ENCODE measurements at regions not wholly inside any gene's neighbourhood (a gene's known extent, or its start where the extent isn't known, plus 50 kb on each side); places are given as distances from the start of the nearest gene placed in this dataset.

GRCh38 chr3:76501315-76501714, 538.6 kb upstream of the ROBO2 start:
- ChIA-PET POLR2A (ENCODE audit: partially characterized antibody) (no interaction called here), CTCF (ENCODE audit: partially characterized antibody) (no interaction called here)
- no peak overlapping the region for H2BK5ac ChIP-seq (ENCODE audit: low read depth, low read length)
- H3K27ac ChIP-seq (ENCODE audit: low read depth, low read length): no peak overlapping the region
- H3K4me1 ChIP-seq (replicated peaks in 1 of 4; ENCODE audit: control insufficient read depth in 3 of 4, insufficient read depth in 4 of 4, low read length in 3 of 4): no peaks in the 10 kb centered on the region; a peak in 1 of 7 replicates
- H4K20me1 ChIP-seq (replicated peaks in 1 of 2; ENCODE audit: control insufficient read depth in 1 of 2, insufficient read depth in 2 of 2, low read length in 2 of 2): no peaks in the 10 kb centered on the region
- no peak overlapping the region for H4K5ac ChIP-seq (ENCODE audit: insufficient read length, low read depth, low read length)
- no peak for DNase-seq (ENCODE audit: low read depth in 1 of 2, low spot score in 2 of 2)
- no peak overlapping the region for H3K4me3 ChIP-seq (ENCODE audit: extremely low read depth in 1 of 4, insufficient read depth in 2 of 4, low read depth in 3 of 4, low read length in 4 of 4)
- H3K18ac ChIP-seq (ENCODE audit: extremely low read depth, low read length): no peak overlapping the region
- no peaks in the 10 kb centered on the region for H3K79me2 ChIP-seq (ENCODE audit: control insufficient read depth in 1 of 2, insufficient read depth in 2 of 2, low read length in 2 of 2)
- H2BK15ac ChIP-seq (ENCODE audit: low read length): no peak overlapping the region
- H2BK20ac ChIP-seq (ENCODE audit: low read length): no peak overlapping the region
- 88% methylated on average over 1 of the region's 1 CpG; no CpG with 5 or more reads in 1 of the 2 experiments for WGBS, 2 experiments (ENCODE audit: extremely low coverage in 1 of 2, insufficient coverage in 1 of 2, insufficient read length in 1 of 2, insufficient replicate concordance in 2 of 2, low coverage in 1 of 2, low lambda C conversion rate in 2 of 2, missing lambda C conversion rate in 1 of 2)
- H3K9me3 ChIP-seq (ENCODE audit: insufficient read depth in 2 of 2, low read depth in 1 of 2, low read length in 1 of 2): peaks cover 0 to 6% of the 10 kb centered on the region in 2 experiments; a peak in 3 of 4 replicates
- no peak overlapping the region for H3K14ac ChIP-seq (ENCODE audit: insufficient read length)
- no peak overlapping the region for H3K23ac ChIP-seq (ENCODE audit: insufficient read length)
- no peak overlapping the region for H2AK5ac ChIP-seq (ENCODE audit: low read depth, low read length)
- no peaks in the 10 kb centered on the region for H3K27me3 ChIP-seq (replicated peaks in 1 of 4; ENCODE audit: control insufficient read depth in 3 of 4, extremely low read depth in 1 of 4, insufficient read depth in 3 of 4, low read length in 3 of 4)
- no peak overlapping the region for H2BK120ac ChIP-seq (replicated peaks; ENCODE audit: low read depth, low read length)
- no peak for FAIRE-seq
- no peaks in the 10 kb centered on the region for H3K36me3 ChIP-seq (ENCODE audit: control insufficient read depth in 2 of 4, insufficient read depth in 4 of 4, low read length in 3 of 4)
- H4K8ac ChIP-seq (ENCODE audit: extremely low read depth, insufficient read depth, low read length): no peak overlapping the region
- no peaks in the 10 kb centered on the region for H3K23me2 ChIP-seq (ENCODE audit: low read depth, low read length)
- no peak overlapping the region for H3K4me2 ChIP-seq (ENCODE audit: insufficient read depth in 1 of 2, low read depth in 2 of 2, low read length in 2 of 2)
- no peak overlapping the region for H3K9ac ChIP-seq (replicated peaks in 1 of 4; ENCODE audit: extremely low read depth in 1 of 4, low read depth in 3 of 4, low read length in 3 of 4)
- H3K4ac ChIP-seq (replicated peaks; ENCODE audit: insufficient read length, low read depth, low read length): no peak overlapping the region
- H3K56ac ChIP-seq (replicated peaks; ENCODE audit: insufficient read length, low read depth, low read length): no peak overlapping the region
- H3K79me1 ChIP-seq (ENCODE audit: low read depth, low read length): no peaks in the 10 kb centered on the region
- H4K91ac ChIP-seq (replicated peaks; ENCODE audit: insufficient read length, low read length): no peak overlapping the region
- H2AFZ ChIP-seq (ENCODE audit: low read length): no peak overlapping the region
- no peak overlapping the region for H2BK12ac ChIP-seq (ENCODE audit: low read depth, low read length)
- no peak for TF ChIP-seq CHD1 (IDR thresholded peaks at IDR 0.05; ENCODE audit: low read depth, low read length)
- no peak for TF ChIP-seq BRCA1 (IDR thresholded peaks at IDR 0.05; ENCODE audit: low read depth, low read length)
- TF ChIP-seq NANOG (IDR thresholded peaks at IDR 0.05; ENCODE audit: insufficient read depth, low read depth, low read length, poor library complexity, severe bottlenecking): no peak
- TF ChIP-seq CBX8 (IDR thresholded peaks at IDR 0.05; ENCODE audit: borderline replicate concordance, low read depth, low read length): no peak
- no peak for TF ChIP-seq RFX5 (IDR thresholded peaks at IDR 0.05; ENCODE audit: borderline replicate concordance, low read depth, low read length)
- no peak for TF ChIP-seq ATF3 (IDR thresholded peaks at IDR 0.05; ENCODE audit: insufficient read depth, low read depth, low read length)

Data from H1 (cell line).